ENCODE measurements at regions not wholly inside any gene's neighbourhood (a gene's known extent, or its start where the extent isn't known, plus 50 kb on each side); places are given as distances from the start of the nearest gene placed in this dataset.

- no peak overlapping the region for H3K27ac ChIP-seq
- TF ChIP-seq CTCF (conservative IDR thresholded peaks at IDR 0.05) (no peak), ZFX (IDR thresholded peaks at IDR 0.05) (no peak)
Measured at GRCh38 chr5:121384359-121384758, 467.3 kb upstream of the FTMT start.

DNA sequence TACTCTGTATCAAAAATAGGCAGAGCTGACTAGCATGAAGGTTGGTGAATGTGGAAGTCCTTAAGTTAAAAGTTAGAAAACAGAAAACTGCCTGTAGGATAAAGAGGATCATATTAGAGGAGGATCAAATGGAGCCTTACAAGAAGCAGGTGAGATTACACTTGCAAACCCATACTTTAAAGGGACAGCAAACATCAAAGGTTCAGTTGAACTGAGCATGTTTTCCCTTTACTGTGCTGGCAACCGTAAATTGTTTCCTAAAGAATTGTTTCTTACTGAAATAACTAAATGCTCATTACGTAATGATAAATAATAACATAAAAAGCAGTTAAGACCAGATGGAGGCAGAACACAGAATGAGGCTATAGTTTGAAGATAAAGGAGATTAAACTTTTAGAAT is 465.3 kb upstream of the FTMT start:
- H3K27ac ChIP-seq: no peak overlapping the region
- TF ChIP-seq ZFX (IDR thresholded peaks at IDR 0.05): no peak

DNA sequence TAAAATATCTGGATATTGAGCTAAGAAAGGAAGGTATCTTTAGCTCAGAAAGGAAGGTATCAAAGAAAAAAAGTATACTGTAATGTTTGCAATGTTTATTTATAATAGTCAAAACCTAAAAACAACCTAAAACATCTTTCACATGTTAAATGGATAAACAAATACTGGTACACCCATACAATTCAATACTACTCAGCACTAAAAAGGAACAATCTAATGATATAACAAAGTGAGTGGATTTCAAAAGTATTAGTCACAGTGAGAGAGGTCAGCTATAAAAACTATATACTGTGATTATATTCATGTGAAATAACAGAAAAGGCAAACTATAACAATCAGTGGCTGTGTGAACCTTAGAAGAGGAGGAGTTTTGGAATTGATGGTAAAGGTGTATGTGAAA is 455.0 kb upstream of the FTMT start:
- H3K27ac ChIP-seq: no peak overlapping the region
- TF ChIP-seq CTCF (conservative IDR thresholded peaks at IDR 0.05): no peak
- no peak for TF ChIP-seq ZFX (IDR thresholded peaks at IDR 0.05)

GRCh38 chr5:121399879-121400278 is 451.8 kb upstream of the FTMT start:
- TF ChIP-seq ZFX (IDR thresholded peaks at IDR 0.05) (no peak), CTCF (conservative IDR thresholded peaks at IDR 0.05) (no peak)
- no peak overlapping the region for H3K27ac ChIP-seq

GRCh38 chr5:121408778-121409177 is 442.9 kb upstream of the FTMT start:
- no peak for TF ChIP-seq ZFX (IDR thresholded peaks at IDR 0.05)
- TF ChIP-seq CTCF (conservative IDR thresholded peaks at IDR 0.05): no peak
- H3K27ac ChIP-seq: no peak overlapping the region

- no peak for TF ChIP-seq CTCF (conservative IDR thresholded peaks at IDR 0.05)
- TF ChIP-seq ZFX (IDR thresholded peaks at IDR 0.05): no peak
Measured at GRCh38 chr5:121415270-121415669, 436.4 kb upstream of the FTMT start.

DNA sequence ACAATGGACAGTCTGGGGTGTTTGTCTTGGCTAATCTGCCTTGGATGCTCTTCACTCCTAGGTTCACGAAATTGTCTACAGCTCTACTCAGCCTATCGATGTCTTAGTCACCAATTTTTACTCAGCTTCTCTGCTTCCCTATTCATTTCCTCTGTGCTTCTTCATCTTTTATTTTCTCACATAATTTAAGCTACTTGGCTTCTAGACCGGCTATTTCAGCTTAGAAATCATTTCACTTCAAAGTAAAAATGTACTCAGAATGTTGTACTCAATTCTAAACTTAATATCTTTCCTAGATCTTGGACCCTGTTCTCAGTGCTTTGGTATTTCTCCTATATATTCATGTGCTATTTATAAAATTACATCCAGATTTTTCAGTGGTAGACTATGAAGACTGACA is 430.0 kb upstream of the FTMT start:
- no peak overlapping the region for H3K27ac ChIP-seq
- TF ChIP-seq ZFX (IDR thresholded peaks at IDR 0.05) (no peak), CTCF (conservative IDR thresholded peaks at IDR 0.05) (no peak)

More at GRCh38 chr5:121415270-121415669, 436.4 kb upstream of the FTMT start:
- H3K27ac ChIP-seq: no peak overlapping the region

DNA sequence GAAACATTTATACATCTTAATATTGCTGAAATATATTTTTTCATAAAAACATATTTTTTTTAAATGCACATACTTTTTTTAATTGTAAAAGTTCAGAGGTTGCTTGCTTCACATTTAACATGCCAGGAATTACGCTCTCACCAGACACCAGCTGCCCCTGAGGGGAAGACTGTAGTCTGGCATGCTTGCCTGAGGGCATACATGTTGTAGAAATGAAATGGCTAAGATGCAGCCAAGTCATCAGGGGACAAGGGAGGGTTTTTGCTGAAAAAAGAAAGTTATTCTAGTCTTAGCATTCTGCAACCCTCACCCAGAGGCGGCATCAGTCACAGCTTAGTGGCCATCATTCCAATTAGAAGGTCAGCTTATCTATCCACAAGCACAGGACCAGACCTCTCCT is 426.7 kb upstream of the FTMT start:
- no peak for TF ChIP-seq CTCF (conservative IDR thresholded peaks at IDR 0.05)
- TF ChIP-seq ZFX (IDR thresholded peaks at IDR 0.05): no peak
- H3K27ac ChIP-seq: no peak overlapping the region

Measured in C4-2B (cell line).